ENCODE measurements at regions not wholly inside any gene's neighbourhood (a gene's known extent, or its start where the extent isn't known, plus 50 kb on each side); places are given as distances from the start of the nearest gene placed in this dataset.

DNA sequence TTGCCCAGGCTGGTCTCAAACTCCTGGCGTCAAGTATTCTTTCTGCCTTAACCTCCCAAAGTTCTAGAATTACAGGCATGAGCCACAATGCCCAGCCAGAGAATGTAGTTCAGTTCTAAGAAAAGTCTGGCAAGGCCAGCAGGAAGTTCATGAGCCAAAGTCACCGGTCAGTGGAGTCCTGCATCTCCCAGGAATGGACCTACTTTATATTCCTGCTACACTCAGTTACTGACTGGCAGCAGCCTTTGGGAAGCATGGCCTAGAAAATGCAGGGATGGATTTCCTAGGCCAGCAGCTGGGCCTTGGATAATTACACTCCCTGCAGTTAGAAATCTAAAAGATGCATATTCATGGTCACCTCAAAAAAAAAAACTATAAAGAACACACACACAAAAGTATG, 135.7 kb downstream of the CAAP1 start:
- Histone ChIP-seq H3K4me3 (ENCODE audit: low read length in 2 of 2) (no peak overlapping the region), H3K9ac (ENCODE audit: low read length in 2 of 2) (no peak overlapping the region), H3K36me3 (ENCODE audit: control insufficient read depth in 2 of 2, insufficient read depth in 2 of 2, low read length in 2 of 2) (no peaks in the 10 kb centered on the region), H3K27ac (ENCODE audit: low read length) (no peak overlapping the region), H3K27me3 (ENCODE audit: control insufficient read depth in 1 of 2, insufficient read depth in 2 of 2, low read length in 2 of 2) (no peaks in the 10 kb centered on the region), H3K9me3 (ENCODE audit: control insufficient read depth in 2 of 2, low read length in 2 of 2) (no peaks in the 10 kb centered on the region), H3K4me1 (ENCODE audit: control insufficient read depth, insufficient read depth, low read length) (no peaks in the 10 kb centered on the region)

DNA sequence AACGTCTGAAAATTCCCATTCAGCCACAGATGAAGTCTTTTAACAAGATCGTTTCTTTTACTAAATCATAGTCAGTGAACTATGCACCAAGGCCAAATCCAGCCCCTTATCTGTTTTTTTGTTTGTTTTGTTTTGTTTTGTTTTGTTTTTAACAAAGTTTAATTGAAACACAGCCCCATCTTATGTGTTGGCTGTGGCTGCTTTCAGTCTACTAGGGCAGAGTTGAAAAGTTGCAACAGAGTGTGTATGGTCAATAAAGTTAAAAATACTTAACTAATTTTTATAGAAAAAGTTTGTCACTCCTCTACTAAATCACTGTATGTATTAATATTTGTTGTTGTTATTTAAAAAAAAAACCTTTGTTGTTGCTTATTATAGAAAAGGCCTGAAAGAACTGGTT, 137.1 kb downstream of the CAAP1 start:
- H3K9me3 ChIP-seq (ENCODE audit: control insufficient read depth in 2 of 2, low read length in 2 of 2): no peaks in the 10 kb centered on the region

DNA sequence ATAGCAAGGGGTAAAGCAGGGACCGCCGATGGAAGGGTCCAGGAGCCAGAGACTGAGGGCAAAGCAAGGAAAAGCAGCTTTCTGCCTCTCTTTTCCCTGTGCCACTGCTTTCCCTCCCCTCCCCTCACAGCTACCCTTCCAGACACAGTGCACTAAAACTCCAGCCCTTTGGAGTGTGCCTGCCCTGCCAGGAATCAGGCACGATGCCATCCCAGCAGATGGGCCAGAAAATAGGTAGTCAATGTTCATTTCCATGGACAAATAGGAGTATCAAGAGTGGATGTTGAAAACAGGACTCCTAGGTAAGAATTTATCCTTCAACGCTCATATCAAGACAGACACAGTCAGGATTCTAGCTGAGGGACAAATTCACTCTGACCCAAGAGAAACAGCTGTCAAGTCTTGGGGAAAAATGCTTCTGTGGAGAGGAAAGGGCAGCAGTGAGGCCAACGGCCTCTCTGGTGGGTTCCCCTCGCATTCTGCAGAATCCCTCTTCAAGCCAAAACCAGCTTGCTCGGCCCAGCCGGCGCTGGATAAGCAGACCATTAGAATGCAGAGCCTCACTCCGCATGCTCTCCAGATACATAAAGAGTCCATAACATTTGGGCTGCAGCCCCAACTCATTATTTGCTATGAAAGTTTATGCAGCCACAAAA, 138.0 kb downstream of the CAAP1 start:
- Histone ChIP-seq H3K27me3 (ENCODE audit: control insufficient read depth in 1 of 2, insufficient read depth in 2 of 2, low read length in 2 of 2) (no peaks in the 10 kb centered on the region), H3K9ac (ENCODE audit: low read length in 2 of 2) (no peak overlapping the region), H3K36me3 (ENCODE audit: control insufficient read depth in 2 of 2, insufficient read depth in 2 of 2, low read length in 2 of 2) (no peaks in the 10 kb centered on the region), H3K4me3 (ENCODE audit: low read length in 2 of 2) (no peak overlapping the region), H3K27ac (ENCODE audit: low read length) (no peak overlapping the region), H3K9me3 (ENCODE audit: control insufficient read depth in 2 of 2, low read length in 2 of 2) (no peaks in the 10 kb centered on the region), H3K4me1 (ENCODE audit: control insufficient read depth, insufficient read depth, low read length) (no peaks in the 10 kb centered on the region)

More for the DNA sequence above, 137.1 kb downstream of the CAAP1 start:
- Histone ChIP-seq H3K27ac (ENCODE audit: low read length) (no peak overlapping the region), H3K9ac (ENCODE audit: low read length in 2 of 2) (no peak overlapping the region), H3K4me1 (ENCODE audit: control insufficient read depth, insufficient read depth, low read length) (no peaks in the 10 kb centered on the region), H3K36me3 (ENCODE audit: control insufficient read depth in 2 of 2, insufficient read depth in 2 of 2, low read length in 2 of 2) (no peaks in the 10 kb centered on the region), H3K4me3 (ENCODE audit: low read length in 2 of 2) (no peak overlapping the region), H3K27me3 (ENCODE audit: control insufficient read depth in 1 of 2, insufficient read depth in 2 of 2, low read length in 2 of 2) (no peaks in the 10 kb centered on the region)

DNA sequence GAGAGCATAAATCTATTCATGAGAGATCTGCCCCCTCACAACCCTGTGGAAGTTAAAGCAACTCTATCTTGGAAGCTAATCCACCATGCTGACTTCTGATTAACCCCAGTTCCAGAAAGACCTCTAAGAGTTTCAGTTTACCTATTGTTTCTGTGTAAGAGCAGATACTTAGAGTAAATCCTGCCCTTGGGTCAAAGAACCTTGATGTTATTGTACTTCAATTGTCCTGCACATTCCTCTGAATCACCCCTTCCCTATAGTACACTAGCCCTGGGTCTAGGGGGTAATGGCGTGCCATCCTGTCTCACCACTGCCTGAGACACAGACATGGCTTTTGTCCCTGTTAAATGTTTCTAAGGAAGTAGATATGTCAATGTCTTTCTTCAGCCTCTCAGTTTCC, 138.6 kb downstream of the CAAP1 start:
- Histone ChIP-seq H3K27ac (ENCODE audit: low read length) (no peak overlapping the region), H3K9ac (ENCODE audit: low read length in 2 of 2) (no peak overlapping the region), H3K4me3 (ENCODE audit: low read length in 2 of 2) (no peak overlapping the region), H3K27me3 (ENCODE audit: control insufficient read depth in 1 of 2, insufficient read depth in 2 of 2, low read length in 2 of 2) (no peaks in the 10 kb centered on the region), H3K9me3 (ENCODE audit: control insufficient read depth in 2 of 2, low read length in 2 of 2) (no peaks in the 10 kb centered on the region), H3K36me3 (ENCODE audit: control insufficient read depth in 2 of 2, insufficient read depth in 2 of 2, low read length in 2 of 2) (no peaks in the 10 kb centered on the region), H3K4me1 (ENCODE audit: control insufficient read depth, insufficient read depth, low read length) (no peaks in the 10 kb centered on the region)

DNA sequence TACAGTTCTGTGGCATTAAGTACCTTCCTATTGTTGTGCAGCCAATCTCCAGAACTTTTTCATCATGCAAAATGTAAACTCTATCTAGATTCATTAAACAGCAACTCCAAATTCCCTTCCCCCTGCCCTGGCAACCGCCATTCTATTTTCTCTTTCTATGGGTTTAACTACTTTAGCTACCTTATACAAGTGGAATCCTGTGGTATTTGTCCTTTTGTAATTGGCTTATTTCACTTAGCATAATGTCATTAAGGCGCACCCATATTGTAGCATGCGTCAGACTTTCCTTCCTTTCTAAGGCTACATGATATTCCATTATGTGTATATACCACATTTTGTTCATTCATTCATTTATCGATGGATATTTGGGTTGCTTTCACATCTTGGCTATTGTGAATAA, 142.4 kb downstream of the CAAP1 start:
- H3K9ac ChIP-seq (ENCODE audit: low read length in 2 of 2): no peak overlapping the region
- no peaks in the 10 kb centered on the region for H3K36me3 ChIP-seq (ENCODE audit: control insufficient read depth in 2 of 2, insufficient read depth in 2 of 2, low read length in 2 of 2)
- no peaks in the 10 kb centered on the region for H3K4me1 ChIP-seq (ENCODE audit: control insufficient read depth, insufficient read depth, low read length)
- no peak overlapping the region for H3K27ac ChIP-seq (ENCODE audit: low read length)
- no peak overlapping the region for H3K4me3 ChIP-seq (ENCODE audit: low read length in 2 of 2)
- H3K9me3 ChIP-seq (ENCODE audit: control insufficient read depth in 2 of 2, low read length in 2 of 2): no peaks in the 10 kb centered on the region
- no peaks in the 10 kb centered on the region for H3K27me3 ChIP-seq (ENCODE audit: control insufficient read depth in 1 of 2, insufficient read depth in 2 of 2, low read length in 2 of 2)

DNA sequence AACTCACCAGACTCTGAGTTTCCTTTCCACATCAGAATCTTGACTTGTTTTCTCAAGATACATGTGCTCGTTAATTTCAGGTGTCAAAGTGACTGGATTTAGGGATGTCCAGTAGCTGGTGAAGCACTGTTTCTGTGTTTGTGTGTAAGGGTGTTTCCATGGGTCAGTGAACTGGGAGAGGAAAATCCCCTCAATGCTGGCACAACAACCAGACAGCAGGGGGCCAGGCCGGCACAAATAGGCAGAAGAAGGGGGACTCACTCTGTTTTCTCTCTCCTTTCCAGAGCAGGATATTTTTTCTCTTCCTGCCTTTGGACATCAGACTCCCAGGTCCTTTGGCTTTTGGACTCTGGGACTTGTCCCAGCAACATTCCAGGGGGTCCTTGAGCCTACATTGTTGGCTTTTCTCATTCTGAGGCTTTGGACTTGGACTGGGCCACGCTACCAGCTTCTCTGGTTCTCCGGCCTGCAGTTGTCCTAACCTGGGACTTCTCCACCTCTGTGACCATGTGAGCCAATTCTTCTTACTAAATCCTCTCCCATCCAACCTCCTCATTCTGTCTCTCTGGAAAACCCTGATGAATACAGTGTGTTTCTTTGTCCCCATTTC, 144.0 kb downstream of the CAAP1 start:
- no peaks in the 10 kb centered on the region for H3K4me1 ChIP-seq (ENCODE audit: control insufficient read depth, insufficient read depth, low read length)
- H3K27me3 ChIP-seq (ENCODE audit: control insufficient read depth in 1 of 2, insufficient read depth in 2 of 2, low read length in 2 of 2): no peaks in the 10 kb centered on the region
- H3K27ac ChIP-seq (ENCODE audit: low read length): no peak overlapping the region
- no peaks in the 10 kb centered on the region for H3K9me3 ChIP-seq (ENCODE audit: control insufficient read depth in 2 of 2, low read length in 2 of 2)
- no peak overlapping the region for H3K4me3 ChIP-seq (ENCODE audit: low read length in 2 of 2)
- H3K36me3 ChIP-seq (ENCODE audit: control insufficient read depth in 2 of 2, insufficient read depth in 2 of 2, low read length in 2 of 2): no peaks in the 10 kb centered on the region
- H3K9ac ChIP-seq (ENCODE audit: low read length in 2 of 2): no peak overlapping the region

DNA sequence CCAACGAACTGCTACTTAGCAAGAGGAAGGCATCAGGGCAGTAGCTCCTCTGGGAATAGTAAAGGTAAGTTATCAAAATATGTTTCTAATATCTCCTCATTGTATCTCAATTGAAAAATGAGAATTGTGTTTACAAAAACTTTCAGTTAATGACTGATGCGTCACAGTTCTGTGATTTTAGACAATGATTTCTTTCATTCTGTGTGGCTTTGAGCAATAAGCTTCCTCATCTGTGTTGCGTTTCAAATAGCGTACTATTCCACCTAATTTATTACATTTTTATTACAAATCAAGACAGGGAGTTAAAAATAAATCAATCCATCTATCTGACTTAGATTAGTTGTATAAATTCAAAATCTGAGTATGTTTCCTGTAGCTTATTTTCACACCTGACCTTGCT, 145.0 kb downstream of the CAAP1 start:
- Histone ChIP-seq H3K4me3 (ENCODE audit: low read length in 2 of 2) (no peak overlapping the region), H3K9me3 (ENCODE audit: control insufficient read depth in 2 of 2, low read length in 2 of 2) (no peaks in the 10 kb centered on the region), H3K27ac (ENCODE audit: low read length) (no peak overlapping the region), H3K36me3 (ENCODE audit: control insufficient read depth in 2 of 2, insufficient read depth in 2 of 2, low read length in 2 of 2) (no peaks in the 10 kb centered on the region), H3K9ac (ENCODE audit: low read length in 2 of 2) (no peak overlapping the region), H3K27me3 (ENCODE audit: control insufficient read depth in 1 of 2, insufficient read depth in 2 of 2, low read length in 2 of 2) (no peaks in the 10 kb centered on the region), H3K4me1 (ENCODE audit: control insufficient read depth, insufficient read depth, low read length) (no peaks in the 10 kb centered on the region)

DNA sequence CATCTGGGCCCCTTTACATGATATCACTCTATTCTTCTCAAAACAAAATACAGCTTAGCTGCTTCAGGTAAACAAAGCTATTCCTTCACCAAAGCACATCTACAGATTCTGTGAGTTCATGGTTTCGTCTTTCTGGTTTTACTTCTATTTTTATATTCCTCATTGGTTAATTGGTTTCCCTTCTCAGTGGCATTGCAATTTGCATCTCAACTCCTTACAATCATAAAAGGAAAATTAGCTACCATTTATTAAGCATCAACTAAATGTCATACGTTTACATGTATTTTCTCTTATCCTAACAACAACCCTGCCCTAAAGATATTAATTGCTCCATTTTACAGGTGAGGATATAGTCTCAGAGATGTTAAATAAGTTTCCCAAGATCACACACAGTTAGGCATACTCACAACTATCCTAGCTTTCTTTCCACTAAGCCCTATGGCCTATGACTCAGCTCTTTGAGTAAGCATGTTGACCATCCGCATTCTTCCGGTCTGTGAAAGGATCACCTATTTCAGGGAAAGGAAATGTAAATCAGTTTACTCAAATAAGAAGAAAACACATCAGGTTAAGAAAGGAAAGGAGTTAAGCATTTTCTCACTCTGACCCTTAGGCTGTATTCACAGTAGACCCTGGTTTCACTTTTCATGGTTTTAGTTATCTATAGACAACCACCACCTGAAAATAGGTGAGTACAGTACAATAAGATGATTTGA, 146.1 kb downstream of the CAAP1 start:
- Histone ChIP-seq H3K9me3 (ENCODE audit: control insufficient read depth in 2 of 2, low read length in 2 of 2) (no peaks in the 10 kb centered on the region), H3K4me3 (ENCODE audit: low read length in 2 of 2) (no peak overlapping the region), H3K27me3 (ENCODE audit: control insufficient read depth in 1 of 2, insufficient read depth in 2 of 2, low read length in 2 of 2) (no peaks in the 10 kb centered on the region), H3K27ac (ENCODE audit: low read length) (no peak overlapping the region), H3K4me1 (ENCODE audit: control insufficient read depth, insufficient read depth, low read length) (no peaks in the 10 kb centered on the region), H3K36me3 (ENCODE audit: control insufficient read depth in 2 of 2, insufficient read depth in 2 of 2, low read length in 2 of 2) (no peaks in the 10 kb centered on the region), H3K9ac (ENCODE audit: low read length in 2 of 2) (no peak overlapping the region)

DNA sequence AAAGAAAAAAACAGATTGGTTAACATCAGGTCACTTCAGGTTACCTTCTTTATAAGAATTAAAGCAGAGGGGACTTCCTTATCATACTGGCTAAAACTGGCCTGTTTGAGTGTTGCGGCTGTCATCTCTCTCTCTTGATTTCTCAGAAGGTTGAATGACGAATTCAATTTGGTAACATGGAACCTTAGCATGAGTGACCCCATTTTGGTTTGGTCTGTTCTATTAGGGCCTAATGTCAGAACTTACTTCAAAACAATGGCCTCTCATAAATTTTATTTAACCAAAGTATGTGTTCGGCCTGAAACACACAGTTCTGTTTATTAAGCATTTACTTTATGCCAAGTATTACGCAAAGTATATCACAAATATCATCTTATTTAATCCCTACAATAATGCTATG, 147.5 kb downstream of the CAAP1 start:
- H3K36me3 ChIP-seq (ENCODE audit: control insufficient read depth in 2 of 2, insufficient read depth in 2 of 2, low read length in 2 of 2): no peaks in the 10 kb centered on the region
- H3K27ac ChIP-seq (ENCODE audit: low read length): no peak overlapping the region
- H3K9me3 ChIP-seq (ENCODE audit: control insufficient read depth in 2 of 2, low read length in 2 of 2): no peaks in the 10 kb centered on the region
- H3K27me3 ChIP-seq (ENCODE audit: control insufficient read depth in 1 of 2, insufficient read depth in 2 of 2, low read length in 2 of 2): no peaks in the 10 kb centered on the region
- no peaks in the 10 kb centered on the region for H3K4me1 ChIP-seq (ENCODE audit: control insufficient read depth, insufficient read depth, low read length)
- no peak overlapping the region for H3K4me3 ChIP-seq (ENCODE audit: low read length in 2 of 2)
- H3K9ac ChIP-seq (ENCODE audit: low read length in 2 of 2): no peak overlapping the region

DNA sequence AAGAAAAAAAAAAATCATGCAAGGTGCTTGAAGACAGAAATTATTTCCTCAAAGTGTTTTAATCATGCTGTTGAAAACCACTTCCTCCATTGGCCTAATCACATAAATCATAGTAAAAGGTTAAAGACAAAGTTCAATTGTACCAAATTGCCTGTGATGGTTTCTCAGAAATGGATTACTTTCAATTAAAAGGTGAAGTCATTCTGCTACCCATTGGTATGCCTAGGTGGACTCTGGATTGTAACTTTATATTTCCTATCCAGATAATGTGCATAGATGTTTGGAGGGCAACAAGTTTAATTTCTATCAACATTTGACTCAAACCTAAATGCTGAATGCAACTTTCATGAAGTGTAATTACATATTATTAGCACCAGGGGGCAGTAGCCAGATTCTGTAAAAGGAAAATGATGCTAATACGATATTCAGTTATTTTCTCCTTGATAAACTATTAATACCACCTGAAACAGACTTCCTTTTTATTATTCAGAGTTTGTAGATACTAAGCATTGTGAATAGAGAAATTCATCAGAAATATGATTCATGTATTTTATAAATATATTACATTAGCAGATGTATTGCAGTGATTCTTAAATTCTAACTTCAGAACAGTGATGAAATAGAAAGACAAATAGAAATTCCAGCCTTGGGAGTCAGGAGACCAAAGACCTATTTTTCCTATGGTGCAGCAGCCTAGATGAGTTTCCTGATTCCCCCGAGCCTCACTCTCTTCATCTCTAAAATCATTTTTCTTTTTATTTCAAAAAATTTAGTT, 148.2 kb downstream of the CAAP1 start:
- H3K4me1 ChIP-seq (ENCODE audit: control insufficient read depth, insufficient read depth, low read length): no peaks in the 10 kb centered on the region
- no peak overlapping the region for H3K4me3 ChIP-seq (ENCODE audit: low read length in 2 of 2)
- no peaks in the 10 kb centered on the region for H3K36me3 ChIP-seq (ENCODE audit: control insufficient read depth in 2 of 2, insufficient read depth in 2 of 2, low read length in 2 of 2)
- H3K9me3 ChIP-seq (ENCODE audit: control insufficient read depth in 2 of 2, low read length in 2 of 2): no peaks in the 10 kb centered on the region
- H3K27me3 ChIP-seq (ENCODE audit: control insufficient read depth in 1 of 2, insufficient read depth in 2 of 2, low read length in 2 of 2): no peaks in the 10 kb centered on the region
- H3K27ac ChIP-seq (ENCODE audit: low read length): no peak overlapping the region
- H3K9ac ChIP-seq (ENCODE audit: low read length in 2 of 2): no peak overlapping the region
